IPS DF 4.7 (cell line): ENCODE measurements at regions not wholly inside any gene's neighbourhood (a gene's known extent, or its start where the extent isn't known, plus 50 kb on each side); places are given as distances from the start of the nearest gene placed in this dataset.

ENCODE experiments used
- DNase-seq: peaks from one replicate; pipeline ENCODE4 v3.0.0-alpha.2; 2013; ENCODE audit warnings: low spot score; ENCODE audit errors: extremely low read depth

DNA sequence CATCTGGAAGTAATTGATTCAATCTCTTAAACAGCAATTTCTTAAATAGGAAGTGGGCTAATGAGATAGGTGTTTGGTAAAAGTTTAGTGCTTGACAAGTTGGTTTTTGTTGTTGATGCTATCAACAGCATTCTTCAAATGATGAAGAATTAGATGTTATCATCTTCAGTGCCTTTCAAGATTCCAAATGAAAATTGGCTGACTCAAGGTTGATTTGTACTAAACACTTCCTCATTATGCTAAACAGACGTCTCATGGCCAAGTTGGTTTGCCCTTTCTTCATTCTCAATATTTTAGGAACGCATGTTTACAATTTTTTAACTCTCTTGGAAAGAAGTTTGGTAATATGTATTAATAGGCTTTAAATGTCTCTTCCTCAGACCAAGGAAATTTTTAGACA lies 86.0 kb downstream of the MID1IP1 start:
- no peak for DNase-seq

DNA sequence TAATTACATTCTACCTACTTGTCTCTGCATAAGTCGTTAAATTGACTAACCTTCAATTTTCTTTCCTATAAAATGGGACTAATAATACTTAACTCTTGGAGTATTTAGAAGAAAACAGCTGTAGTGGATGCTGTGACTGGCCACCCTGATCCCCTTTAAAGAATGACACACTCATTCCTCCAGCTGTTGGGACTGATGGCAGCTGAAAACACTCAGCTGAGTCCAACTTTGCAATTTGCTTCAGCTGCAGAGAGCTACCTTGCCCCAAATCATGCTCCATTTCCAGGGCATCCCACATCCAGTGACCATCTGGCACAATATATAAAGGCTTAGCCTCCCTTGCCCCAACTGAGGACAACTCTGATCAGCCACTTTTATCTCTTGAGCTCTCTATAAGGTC lies 89.1 kb downstream of the MID1IP1 start:
- DNase-seq: no peak

DNA sequence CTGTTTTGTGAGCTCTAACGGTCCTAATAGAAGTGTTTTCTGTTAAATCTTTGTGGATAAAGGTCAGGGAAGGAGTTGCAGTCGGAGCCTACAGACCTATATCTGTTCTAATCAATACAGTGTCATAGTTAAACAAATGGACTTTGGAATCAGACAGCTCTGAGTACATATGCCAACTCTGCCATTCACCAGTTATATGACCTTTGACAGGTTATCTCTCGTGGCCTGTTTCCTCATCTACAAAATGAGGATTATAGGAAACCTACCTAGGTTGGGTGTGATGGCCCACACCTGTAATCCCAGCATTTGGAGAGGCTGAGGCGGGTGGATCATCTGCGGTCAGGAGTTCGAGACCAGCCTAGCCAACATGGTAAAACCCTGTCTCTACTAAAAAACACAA lies 89.7 kb downstream of the MID1IP1 start:
- DNase-seq: no peak

DNA sequence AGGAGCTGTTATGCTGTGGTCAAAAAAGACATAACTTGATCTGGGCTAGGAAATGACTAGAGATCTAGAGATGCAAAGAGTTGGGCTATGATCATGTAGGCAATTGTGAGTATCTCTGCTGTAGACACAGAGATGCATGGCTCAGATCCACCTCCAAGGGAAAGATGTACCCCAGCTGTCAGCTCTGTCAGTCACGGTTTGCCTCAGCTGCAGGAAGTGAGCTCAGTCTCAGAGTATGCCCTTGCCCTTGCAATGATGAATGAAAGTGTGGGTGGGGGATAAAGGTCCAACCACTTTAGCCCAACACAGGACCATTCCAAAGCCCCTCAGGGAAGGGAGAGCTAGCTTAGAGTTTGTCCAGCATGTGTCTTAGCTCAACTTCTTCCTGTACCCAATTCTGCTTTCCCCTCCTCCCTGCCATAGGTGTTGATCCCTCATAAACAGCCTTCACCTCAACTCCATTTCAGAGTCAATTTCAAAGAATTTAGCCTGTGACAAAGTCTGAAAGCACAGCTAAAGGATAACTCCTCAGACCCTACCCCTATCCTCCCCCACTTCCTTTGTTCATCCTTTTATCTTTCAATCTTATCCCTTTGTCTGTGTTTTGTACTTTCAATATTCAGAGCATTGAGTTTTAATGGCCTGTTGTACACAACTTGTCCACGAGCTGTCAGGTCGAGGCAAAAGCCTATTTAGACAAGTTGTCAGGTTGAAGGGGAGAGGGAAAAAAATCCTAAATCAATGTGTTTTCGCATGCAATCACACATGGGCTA lies 90.6 kb downstream of the MID1IP1 start:
- no peak for DNase-seq

DNA sequence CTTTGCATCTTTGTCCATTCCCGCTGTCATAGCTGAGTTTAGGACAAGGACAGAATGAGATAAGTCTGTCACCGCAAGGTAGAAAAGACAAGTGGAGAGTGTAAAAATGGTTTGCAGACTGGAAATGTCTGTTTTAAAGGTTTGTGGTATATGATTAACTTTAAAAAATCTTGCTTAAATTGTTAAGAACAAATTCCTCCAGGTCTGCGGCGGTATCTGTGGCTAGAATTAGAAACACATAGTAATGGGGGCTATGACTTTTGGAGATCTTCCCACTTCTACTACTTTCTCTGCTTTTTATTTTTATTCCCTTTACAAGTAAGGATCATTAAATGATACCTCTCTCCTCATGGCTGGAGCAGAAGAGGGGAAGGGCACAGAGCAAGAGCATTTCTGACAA lies 92.2 kb downstream of the MID1IP1 start:
- no peak for DNase-seq

DNA sequence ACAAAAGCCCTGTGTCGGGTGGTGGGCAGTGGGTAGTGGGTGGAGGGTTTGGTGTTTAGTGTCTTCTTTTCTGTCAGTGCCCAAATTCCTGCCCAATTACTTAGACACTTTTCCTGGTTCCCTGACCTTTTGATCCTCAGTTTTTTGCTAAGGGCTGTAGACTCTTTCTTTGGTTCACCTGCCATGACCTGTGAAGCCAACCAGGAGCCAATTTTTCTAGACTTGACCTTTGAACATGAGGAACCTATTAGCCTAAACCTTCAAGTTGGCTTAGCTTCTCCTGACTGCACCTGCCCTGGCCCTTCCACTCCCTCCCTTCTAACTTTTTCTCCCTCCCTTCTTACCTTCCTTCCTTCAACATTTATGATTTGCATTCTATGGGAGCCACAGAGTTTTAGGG lies 94.5 kb downstream of the MID1IP1 start:
- no peak for DNase-seq

DNA sequence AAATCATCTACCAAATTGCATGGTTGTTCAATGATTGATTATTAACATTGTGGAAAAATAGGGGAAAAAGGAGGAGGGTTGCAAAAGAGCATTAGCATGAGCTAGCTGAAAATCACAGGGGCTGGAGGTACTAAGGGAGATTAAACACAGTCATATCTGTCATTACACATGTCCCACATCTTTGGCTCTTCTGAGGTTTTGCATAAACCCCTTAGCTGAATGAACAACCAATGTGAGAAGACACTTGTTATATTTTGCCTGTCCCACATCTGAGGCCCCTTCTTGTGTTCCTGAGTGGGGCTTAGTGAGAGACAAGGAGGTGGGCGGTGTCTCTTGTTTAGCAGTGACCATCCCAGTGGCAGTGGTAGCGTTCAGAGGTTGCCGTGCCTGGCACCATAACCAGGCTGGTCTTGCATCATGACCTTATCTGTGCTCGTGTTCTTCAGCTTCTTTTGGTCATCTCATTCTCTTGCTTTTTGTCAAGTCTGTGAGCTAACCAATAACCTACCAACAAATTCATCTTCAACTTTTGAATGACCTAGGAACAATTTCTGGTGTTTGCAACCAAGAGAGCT lies 95.6 kb downstream of the MID1IP1 start:
- no peak for DNase-seq

DNA sequence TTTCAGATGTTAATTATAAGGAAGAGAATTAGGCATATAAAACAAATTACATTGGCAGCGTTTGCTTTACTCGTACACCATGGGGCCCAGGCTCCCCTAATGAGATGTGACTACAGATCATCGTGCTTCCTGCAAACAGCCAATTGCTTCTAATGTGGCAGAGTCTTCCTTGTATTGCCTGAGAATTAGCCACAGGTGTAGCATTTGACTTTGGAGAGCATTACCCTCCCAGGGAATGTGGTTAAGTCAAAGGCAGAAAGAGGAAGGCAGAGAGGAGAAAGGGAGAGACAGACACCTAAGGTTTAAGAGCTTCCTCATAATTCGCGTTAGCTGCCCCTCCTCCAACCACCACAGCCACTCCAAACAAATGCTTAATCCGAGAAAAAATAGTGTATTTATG lies 97.0 kb downstream of the MID1IP1 start:
- DNase-seq: no peak

DNA sequence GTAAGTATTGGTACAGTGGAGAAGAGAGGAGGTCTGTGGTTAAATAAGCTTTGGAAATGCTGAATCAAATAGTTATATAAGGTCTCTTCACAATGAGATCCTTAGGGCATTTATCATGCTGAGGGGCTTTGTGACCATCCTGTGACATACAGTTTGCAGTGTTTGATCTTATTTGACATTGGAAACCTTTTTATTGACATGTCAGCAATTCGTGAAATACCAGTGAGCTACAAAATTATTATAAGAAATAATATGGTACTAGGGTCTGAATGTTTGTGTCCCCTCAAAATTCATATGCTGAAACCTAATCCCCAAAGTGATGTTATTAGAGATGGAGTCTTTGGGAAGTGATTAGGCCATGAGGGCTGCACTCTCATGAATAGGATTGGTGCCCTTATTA lies 98.4 kb downstream of the MID1IP1 start:
- no peak for DNase-seq

DNA sequence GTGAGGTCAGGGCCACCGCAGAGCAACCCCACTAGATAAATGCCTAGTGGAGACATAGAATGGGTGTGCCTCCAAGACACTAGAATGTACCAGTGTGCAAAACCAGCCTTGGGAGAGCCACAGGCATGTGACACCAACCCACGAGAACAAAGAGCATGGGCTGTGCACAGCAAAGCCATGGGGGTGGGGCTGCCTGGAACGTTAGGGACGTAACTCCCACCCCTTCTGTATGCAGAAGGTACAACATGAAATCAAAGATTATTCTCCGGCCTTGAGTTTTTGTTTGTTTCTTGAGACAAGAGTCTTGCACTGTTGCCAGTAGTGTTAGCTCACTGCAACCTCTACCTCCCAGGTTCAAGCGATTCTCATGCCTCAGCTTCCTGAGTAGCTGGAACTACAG lies 99.5 kb downstream of the MID1IP1 start:
- DNase-seq: no peak

DNA sequence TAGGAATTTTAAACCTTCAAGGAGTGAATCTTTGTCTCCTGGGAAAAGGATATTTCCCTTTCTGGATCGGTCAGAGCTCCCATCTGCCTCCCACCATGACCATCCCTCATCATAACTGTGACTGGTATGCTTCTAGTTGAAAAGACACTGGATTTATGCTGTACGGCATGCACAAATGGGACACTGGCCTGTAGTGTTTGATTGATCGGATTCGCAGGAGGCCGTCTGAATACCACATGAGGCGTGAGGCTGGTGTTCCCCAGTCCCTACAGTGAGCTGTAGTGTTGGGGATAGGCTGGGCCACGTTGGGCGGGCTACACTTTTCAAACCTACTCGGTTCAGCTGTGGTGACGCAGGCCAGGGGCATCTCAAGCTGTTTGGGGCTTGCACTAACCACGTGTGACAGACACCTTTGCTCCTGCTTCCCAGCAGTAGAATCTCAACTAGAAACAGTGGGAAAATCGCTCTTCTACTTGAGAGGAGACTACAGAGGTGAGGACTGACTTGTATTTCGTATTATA lies 101.8 kb downstream of the MID1IP1 start:
- no peak for DNase-seq

DNA sequence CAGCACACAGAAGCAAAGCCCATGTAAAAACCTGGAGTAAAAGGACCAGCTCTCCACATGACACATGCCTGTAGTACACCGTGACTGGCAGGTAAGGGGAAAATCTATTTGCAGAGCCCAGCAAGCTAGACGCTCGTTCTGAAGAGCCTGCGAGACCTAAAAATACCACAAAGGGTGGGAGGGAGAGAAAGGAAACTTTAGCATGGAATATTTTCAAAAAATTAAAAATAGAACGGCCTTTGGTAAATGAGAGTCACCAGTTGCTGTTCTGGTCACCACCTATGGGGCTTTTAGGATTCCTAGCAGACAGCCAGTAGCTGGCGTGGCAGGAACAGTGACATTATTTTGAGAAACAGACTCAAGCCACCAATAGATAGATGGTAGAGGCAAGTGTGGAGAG lies 115.5 kb downstream of the MID1IP1 start:
- no peak for DNase-seq

DNA sequence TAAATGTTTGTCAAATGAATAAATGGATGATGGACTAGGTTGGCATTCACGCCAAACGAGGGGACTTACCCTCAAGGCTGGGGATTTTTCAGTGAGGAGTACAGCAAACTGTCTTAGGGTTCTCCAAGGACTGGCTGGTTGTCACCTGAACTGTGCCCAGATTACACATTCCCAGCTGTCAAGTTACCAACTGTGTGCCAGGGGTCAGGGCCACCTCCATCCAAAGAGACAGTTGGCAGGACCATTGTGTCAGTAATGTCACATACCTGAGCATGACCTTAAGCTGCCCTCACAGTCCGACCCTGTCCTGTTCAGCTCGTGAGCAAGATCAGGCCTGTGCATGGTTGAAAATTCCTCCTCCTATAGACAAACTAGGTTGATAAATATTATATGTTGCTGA lies 116.7 kb downstream of the MID1IP1 start:
- no peak for DNase-seq

DNA sequence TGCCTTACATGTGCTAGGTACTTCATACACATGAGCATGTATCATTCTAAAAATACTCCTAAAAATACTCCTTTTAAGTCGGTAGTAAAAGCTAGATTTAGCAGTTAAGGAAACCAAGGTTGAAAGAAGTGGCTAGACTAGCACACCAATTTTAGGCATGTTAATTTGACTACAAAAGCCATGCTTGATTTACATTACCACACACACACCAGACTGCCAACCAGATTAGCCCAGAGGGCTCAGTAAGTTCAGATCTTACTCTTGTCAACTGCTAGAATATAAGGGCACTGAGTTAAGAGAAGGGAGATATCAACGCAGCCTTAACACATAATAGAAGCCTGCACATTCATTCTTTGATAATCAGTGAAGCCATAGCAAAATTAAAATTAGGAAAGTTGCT lies 117.9 kb downstream of the MID1IP1 start:
- no peak for DNase-seq

DNA sequence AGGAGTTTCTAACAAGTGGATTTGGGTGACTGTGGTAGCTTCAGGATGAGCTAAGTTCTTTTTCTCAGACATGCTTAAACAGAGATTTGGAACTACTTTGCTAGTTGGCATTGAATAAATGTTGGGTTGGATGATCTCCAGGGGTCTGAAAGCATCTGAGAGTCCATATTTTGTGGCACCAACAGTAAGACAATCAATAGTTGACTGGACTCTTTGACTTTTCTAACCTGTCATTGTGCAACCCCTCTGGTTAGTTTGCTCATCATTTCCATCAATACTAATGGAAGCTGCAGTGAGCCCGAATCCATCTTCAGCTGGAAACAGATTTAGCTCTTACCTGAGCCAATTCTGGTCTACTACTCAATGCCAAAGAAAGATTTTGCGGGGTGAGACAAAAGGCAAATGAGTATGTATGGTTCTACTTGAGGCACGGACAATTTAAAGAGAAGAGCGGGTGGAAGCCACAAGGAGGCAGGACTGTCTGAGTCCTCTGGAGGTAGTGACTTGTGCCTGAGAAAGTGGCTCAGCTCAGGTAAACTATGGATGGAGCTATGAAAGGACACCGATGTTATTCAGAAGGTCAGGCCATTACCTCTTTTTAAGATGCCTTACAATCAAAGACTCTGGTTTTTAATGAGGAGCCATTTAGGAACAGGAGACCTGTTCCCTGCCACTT lies 118.7 kb downstream of the MID1IP1 start:
- no peak for DNase-seq

DNA sequence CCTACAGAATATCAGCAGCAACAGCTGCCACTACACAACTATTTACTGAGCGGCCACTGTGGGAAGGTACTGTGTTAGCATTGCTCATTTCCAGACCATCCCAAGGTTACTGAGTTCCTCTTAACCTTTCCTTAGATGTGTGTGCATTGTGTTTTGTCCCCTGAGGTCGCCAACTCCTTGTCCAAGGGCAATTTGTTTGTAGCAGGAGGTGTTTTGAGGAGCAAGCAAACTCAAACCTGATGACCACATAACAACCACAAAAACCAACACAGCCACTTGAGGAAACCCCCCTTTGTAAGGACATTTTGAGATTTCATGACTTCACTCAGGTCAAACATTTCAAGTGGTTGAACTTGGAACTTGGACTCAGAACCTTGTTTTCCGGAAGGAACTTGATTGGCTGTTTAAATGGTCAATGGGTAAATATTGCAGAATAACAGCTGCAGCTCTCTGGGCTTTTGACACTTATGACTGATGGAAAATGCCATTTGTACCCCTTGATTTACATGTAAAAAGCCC lies 122.3 kb downstream of the MID1IP1 start:
- no peak for DNase-seq

DNA sequence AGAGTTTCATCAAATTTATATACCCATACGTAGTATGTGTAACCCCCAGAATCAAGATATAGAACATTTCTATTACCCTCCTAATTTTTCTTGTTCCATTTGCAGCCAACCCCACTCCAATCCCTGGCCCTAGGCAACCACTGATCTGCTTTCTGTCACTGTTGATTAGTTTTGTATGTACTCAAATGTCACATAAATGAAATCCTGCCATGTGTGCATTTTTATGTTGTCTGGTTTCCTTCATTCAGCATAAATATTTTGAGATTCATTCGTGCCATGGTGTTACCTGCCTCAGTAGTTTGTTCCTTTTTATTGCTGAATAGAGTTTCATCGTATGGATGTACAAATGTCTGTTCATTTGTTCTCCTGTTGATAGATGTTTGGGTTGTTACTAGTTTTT lies 126.3 kb downstream of the MID1IP1 start:
- DNase-seq: no peak

DNA sequence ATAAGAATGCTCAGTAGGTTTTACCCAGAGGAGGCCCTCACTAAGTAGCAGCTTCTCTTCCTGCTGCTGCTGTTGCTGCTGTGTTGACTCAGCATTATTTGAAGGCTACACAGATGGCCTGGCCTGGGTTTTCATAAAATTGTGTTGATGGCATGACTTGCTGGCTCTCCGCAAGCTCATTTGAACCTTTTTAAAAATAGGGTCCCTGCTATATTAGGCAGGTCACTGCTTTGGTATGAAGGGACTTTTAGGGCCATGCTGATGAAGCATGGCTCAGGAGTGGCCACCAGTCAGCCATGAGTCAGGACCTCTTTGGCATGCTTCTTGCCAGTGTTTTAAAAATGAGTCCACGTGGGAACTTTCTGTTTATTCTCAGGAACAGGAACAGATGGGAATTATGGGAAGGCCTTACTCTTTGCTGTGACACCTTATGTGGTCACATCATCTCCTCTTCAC lies 128.7 kb downstream of the MID1IP1 start:
- DNase-seq: no peak

DNA sequence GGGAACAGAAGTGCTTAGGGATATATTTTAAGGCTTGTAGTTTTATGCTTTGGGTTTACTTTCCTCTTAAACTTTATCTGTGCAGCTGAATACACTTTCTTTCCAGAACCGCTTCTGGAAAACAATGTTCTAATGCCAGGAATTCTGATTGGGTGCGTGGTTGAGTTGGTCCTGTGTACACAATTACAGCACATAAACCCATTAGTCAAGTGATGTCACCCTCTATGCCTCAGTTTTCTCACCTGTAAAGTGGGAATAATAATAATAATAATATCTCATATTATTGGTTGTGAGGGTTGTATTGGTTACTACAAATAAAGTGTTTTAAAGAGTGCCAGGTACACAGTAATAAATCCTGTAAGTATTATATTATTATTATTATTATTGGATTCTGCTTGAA lies 129.2 kb downstream of the MID1IP1 start:
- DNase-seq: no peak

DNA sequence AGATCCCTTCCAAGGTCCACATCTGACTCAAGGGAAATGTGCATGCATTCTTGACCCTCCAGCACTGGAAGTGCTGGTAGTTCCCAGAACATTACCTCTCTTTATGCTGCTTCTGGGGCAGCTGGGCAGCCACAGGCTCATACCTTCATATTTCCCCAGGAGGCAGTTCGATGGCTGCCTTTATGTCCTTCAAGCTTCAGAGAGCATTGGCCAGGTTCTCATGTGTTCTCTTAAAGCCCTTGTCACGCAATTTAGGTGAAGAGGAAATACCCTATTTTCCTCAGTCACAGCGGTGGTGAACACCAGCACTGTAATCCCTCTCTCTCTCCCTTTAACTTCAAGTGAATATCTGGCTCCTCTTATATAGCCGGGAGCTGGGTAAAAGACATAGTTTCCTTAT lies 134.3 kb downstream of the MID1IP1 start:
- DNase-seq: no peak

DNA sequence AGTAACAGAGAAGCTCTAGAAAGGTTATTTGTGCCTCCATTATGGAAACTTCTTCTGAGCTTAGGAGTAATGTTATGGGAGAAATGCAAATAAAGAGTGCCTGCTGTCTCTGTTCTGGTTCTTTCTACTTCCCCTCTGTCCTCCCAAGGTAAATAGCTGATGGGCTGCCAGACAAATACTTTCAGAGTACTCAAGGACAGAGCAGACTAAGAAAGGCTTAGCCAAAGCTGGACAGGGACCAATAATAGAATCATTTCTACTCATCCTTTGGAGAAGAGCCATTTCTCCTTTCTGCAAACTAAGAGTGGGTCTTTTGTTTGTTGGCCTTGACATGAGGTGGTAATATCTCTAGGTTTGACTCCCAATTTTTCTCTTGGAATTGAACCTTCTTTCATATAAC lies 136.1 kb downstream of the MID1IP1 start:
- no peak for DNase-seq

DNA sequence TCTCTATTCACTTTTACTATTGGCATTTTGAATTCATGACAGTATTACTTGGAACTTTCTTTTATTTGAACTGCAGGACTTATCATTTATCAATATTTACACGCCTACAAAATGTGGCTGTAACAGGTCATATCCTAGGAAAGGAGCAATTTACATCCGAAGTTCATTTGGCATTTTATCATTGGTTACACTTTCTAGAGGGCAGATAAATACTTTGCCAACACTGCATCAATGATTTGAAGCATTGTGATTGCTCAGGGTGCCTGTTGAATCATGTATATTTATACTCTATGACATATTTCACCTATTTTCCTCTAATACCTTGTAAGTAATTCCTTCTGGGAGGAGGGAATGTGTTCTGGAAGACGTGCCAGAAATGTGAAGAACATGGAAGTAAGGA lies 136.7 kb downstream of the MID1IP1 start:
- DNase-seq: no peak
